ENCODE measurements at regions not wholly inside any gene's neighbourhood (a gene's known extent, or its start where the extent isn't known, plus 50 kb on each side); places are given as distances from the start of the nearest gene placed in this dataset.

- TF ChIP-seq CTCF (IDR thresholded peaks at IDR 0.05) (no peak), POLR2A (IDR thresholded peaks at IDR 0.05) (no peak)
Measured at GRCh38 chr4:184284742-184285141, 67.1 kb upstream of the ENPP6 start.
